HL-60/S4 (cell line): ENCODE measurements at regions not wholly inside any gene's neighbourhood (a gene's known extent, or its start where the extent isn't known, plus 50 kb on each side); places are given as distances from the start of the nearest gene placed in this dataset.
"Not testable (repeated sequence)": the region's sequence is repeated elsewhere in the genome, so short reads cannot be mapped to it uniquely, and the experiment has no call there.

Experiments used
- in situ Hi-C: fragments of 300-500 bp; cut with MboI; formaldehyde crosslinking; loops from 2 replicates; pipeline ENCODE4 v1.14.3; 2022; ENCODE audit warnings: low sequenced_read_pairs

- in situ Hi-C loops: no loop called here
Observed at GRCh38 chr12:90710711-90711110, 244.3 kb downstream of the CCER1 start.

DNA sequence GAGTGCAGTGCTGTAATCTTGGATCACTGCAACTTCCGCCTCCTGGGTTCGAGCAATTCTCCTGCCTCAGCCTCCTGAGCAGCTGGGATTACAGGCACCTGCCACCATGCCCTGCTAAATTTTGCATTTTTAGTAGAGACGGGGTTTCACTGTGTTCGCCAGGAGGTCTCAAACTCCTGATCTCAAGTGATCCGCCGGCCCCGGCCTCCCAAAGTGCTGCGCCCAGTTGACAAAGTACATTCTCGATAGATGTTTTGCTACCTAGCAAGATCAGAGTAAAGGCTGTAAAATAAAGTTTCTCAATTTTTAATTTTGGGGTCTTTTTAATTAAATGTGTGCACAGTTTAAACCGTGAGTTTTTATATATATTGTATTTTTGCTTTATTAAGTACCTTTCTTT lies 248.9 kb downstream of the CCER1 start:
- in situ Hi-C loops: no loop called here

GRCh38 chr12:90695415-90695814 lies 259.6 kb downstream of the CCER1 start:
- in situ Hi-C loops: no loop called here

DNA sequence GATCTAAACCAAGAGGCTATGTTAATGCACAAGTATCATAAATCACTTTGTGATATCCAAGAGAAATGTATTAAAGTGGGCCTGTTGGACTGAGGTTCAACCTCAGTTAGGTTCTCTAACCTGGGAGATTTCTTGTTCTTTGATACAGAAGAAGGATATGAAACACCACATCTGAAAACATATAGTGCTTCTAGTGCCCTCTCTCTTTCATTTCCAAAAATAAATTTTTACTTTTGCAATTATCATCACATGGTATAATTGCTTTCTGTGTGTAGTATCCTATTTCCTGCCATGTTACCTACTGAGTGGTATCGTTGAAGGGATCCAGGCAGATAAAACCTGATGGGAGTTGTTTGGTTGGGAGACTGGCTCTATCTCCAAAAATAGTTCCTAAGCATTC lies 264.9 kb downstream of the CCER1 start:
- in situ Hi-C loops: no loop called here

- in situ Hi-C loops: not testable (repeated sequence)
Observed at GRCh38 chr12:90687682-90688081, 267.3 kb downstream of the CCER1 start.

DNA sequence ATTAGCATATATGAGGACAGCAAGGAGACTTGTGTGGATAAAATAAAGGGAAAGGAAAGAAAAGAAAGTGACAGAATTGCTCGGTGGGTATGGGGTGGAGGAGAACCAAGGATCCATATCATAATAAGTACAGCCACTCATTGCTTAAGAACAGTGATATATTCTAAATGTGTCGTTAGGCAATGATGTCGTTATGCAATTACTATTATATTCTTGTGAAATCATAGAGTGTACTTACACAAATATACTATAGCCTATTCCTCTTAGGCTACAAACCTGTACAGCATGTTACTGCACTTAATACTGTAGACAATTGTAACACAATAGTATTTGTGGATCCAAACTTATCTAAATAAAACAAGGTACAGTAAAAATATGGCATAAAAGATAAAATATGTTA lies 271.1 kb downstream of the CCER1 start:
- in situ Hi-C loops: no loop called here

DNA sequence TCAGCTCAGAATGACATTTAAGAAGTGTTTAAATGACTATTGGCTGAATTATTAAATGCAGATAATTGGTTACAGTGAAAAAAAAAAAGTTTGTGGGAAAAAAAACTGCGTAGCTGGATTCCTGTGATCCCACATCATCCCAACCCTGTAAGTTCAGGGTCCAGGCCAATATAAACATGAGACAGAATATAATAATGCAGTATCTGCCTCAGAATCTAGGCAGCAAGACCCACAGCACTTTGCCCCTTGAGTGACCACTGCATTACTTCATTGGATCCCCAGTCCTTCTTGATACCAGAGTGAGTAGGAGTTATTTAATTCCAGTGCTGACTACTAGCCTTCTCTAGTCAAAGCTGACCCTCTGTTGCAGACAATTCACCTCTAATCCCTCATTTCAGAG lies 272.6 kb downstream of the CCER1 start:
- in situ Hi-C loops: no loop called here

DNA sequence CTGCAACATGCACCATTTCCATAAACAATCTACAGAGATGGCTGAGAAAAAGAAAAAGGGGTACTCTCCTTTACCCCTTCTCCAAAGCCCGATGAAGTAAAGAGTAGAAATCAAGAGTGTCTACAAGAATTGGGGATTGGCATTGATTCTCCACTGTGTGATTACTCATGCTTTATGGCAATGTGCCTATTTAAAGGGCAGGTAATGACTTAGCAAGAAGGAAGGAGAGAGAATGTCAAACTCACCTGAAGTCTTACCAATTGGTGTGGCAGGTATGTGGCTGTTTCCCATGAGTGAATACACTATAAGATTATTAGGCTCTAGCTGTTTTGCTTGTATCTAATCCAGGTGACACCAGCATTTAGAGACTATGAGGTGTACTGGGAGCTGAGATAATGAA lies 275.3 kb downstream of the CCER1 start:
- in situ Hi-C loops: no loop called here

- in situ Hi-C loops: no loop called here
Observed at GRCh38 chr12:90677552-90677951, 277.4 kb downstream of the CCER1 start.

DNA sequence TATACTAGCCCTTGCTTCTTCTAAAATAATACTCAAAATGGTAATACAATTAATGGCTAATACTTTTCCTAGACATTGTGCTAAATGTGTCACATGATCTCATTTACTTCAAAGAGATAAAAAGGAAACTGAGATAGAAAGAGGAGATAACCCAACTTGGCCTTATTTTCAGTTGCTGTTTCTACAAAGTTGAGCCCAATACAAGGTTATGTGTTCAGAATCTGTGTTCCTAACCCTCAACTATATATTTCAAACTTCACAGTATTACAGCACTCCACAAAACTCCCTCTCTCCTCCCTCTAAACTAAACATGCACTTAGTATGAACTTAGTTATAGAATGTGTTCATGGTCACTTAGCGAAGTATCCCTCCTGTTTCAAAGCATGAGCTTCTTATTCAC lies 277.9 kb downstream of the CCER1 start:
- in situ Hi-C loops: no loop called here

DNA sequence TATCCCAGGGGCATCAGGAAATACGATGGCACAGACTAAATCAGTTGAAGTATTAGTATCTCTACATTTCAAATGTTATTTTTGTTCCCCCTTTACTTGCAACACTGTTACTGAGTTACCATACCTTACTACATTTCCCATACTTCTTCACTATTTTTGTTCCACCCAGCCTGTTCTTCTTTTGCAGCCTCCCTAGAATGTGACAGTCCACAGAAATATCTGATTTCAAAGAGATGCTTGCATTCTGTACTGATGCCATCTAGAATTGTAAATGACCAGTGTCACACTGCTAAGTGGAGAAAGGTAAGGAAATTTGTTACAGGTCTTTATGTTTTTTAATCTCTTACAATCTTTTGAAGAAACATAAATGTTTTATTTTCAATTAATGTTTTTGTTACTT lies 279.9 kb downstream of the CCER1 start:
- in situ Hi-C loops: no loop called here

- in situ Hi-C loops: no loop called here
Observed at GRCh38 chr12:90672081-90672480, 282.9 kb downstream of the CCER1 start.

DNA sequence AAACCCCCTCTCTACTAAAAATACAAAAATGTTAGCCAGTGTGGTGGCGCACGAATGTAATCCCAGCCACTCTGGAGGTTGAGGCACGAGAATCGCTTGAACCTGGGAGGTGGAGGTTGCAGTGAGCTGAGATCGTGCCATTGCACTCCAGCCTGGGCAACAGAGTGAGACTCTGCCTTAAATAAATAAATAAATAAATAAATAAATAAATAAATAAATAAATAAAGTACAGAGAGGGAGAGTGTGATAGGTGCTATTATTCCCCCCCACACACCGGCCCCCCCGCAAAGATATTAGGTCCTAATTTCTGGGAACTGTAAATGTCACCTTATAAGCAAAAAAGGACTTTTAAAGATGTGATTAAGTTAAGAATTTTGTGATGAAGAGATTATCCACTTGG lies 291.0 kb downstream of the CCER1 start:
- in situ Hi-C loops: not testable (repeated sequence)

DNA sequence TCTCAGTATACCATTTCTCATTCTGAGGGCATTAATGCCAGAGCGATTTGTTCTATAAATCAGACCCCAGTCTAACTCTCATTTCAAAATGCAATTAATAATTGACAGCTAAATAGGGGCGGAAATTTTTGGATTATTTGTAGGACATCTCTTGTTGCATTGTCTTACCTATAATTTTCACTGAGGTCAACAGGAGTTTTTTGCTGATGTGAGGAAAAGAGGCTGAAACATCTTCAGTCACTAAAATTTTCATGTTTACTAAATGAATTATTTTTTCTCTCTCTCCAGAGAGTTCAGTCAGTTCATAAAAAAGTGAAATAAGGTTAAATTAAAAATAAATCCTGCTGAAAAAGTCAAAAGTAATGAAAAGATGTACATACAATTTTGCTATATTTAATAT lies 295.9 kb downstream of the CCER1 start:
- in situ Hi-C loops: no loop called here

DNA sequence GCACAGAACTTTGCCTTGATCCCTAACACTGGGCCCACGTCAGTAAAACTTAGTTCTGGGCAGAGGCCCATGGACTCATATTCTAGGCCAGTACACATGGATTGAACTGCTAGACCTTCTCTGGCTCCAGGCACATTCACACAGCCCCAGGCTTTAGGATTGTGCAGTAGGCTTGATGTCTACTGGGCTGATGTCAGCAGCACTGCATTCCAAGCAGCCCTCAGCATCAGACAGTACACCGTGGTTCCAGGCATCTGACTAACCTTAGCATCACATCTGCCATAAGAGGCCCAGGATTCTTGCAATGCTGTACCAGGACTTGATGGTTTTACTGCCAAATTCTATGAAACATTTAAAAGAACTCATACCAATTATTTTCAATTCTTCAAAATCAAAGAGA lies 301.9 kb downstream of the CCER1 start:
- in situ Hi-C loops: no loop called here

DNA sequence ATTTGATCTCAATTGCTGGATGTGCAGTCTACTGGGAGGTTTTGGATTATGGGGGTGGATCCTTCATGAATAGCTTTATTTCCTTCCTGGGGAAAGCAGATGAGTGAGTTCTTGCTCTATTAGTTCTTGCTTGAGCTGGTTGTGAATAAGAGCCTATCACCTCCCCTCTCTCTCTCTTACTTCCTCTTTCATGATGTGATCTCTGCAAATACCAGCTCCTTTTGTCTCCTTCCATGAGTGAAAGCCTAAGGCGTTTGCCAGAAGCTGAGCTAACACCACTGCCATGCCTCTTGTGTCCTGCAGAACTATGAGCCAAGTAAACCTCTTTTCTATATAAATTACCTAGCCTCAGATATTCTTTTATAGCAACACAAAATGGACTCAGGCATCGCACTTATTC lies 302.7 kb downstream of the CCER1 start:
- in situ Hi-C loops: no loop called here

GRCh38 chr12:90645181-90645580 lies 309.8 kb downstream of the CCER1 start:
- in situ Hi-C loops: no loop called here

GRCh38 chr12:90631591-90632212 lies 323.3 kb downstream of the CCER1 start:
- in situ Hi-C loops: no loop called here

DNA sequence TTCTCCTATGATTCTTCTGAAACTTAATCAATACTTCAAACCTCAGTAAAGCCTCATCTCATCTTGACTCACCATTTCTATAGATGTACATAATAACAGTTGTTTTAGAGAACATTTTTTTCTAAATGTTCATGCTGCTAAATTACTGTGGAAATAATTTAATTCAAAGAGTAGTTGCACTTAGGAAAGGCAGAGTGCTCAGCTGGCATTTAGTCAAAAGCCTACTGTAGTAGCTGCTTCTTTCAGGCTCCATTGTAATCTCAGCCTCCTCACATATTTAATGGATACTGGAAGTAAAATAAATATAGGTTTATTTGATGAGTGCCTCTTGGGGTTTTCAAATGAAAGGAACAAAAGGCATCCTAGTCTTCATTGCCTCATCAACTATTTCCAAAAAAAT lies 325.0 kb downstream of the CCER1 start:
- in situ Hi-C loops: no loop called here

- in situ Hi-C loops: no loop called here
Observed at GRCh38 chr12:90628213-90628612, 326.8 kb downstream of the CCER1 start.

GRCh38 chr12:90627180-90627896 lies 327.6 kb downstream of the CCER1 start:
- in situ Hi-C loops: no loop called here

GRCh38 chr12:90622431-90622830 lies 332.5 kb downstream of the CCER1 start:
- in situ Hi-C loops: no loop called here

DNA sequence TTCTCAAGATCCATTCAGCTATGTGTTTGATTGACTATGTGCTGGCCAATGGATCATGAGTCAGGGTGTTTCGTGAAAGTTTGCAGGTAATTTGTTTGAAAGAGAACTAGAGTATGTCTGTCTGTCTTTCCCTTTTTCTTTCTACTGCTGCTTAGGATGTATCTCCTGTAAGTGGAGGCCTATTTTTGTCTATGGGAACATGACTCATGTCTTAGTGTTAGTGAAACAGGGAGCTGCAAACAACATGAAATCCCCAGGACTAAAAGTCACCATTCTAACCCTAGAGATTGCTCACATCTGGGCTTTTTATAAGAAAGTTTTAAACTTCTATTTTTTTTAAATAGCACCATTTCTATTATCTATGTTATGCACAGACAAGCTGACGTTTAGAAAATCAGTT lies 333.0 kb downstream of the CCER1 start:
- in situ Hi-C loops: no loop called here
